ENCODE measurements at regions not wholly inside any gene's neighbourhood (a gene's known extent, or its start where the extent isn't known, plus 50 kb on each side); places are given as distances from the start of the nearest gene placed in this dataset.

GRCh38 chr1:72911656-72912055, 629.3 kb upstream of the NEGR1 start:
- no peak for DNase-seq

- DNase-seq = no peak
Observed at GRCh38 chr1:72896256-72896655, 613.9 kb upstream of the NEGR1 start.

GRCh38 chr1:72892461-72892860, 610.1 kb upstream of the NEGR1 start:
- DNase-seq = no peak

GRCh38 chr1:72891976-72892375, 609.6 kb upstream of the NEGR1 start:
- no peak for DNase-seq

- no peak for DNase-seq
Observed at GRCh38 chr1:72885841-72886240, 603.5 kb upstream of the NEGR1 start.

GRCh38 chr1:72885017-72885416, 602.7 kb upstream of the NEGR1 start:
- DNase-seq = no peak

- no peak for DNase-seq
Observed at GRCh38 chr1:72869873-72870272, 587.5 kb upstream of the NEGR1 start.

GRCh38 chr1:72869441-72869840, 587.1 kb upstream of the NEGR1 start:
- no peak for DNase-seq

- DNase-seq = no peak
Observed at GRCh38 chr1:72851597-72851996, 569.3 kb upstream of the NEGR1 start.

GRCh38 chr1:72848997-72849396, 566.7 kb upstream of the NEGR1 start:
- DNase-seq = no peak

GRCh38 chr1:72847651-72848050, 565.3 kb upstream of the NEGR1 start:
- no peak for DNase-seq

GRCh38 chr1:72846476-72847278, 564.3 kb upstream of the NEGR1 start:
- no peak for DNase-seq

- DNase-seq = no peak
Observed at GRCh38 chr1:72845981-72846380, 563.6 kb upstream of the NEGR1 start.

GRCh38 chr1:72845381-72845780, 563.0 kb upstream of the NEGR1 start:
- no peak for DNase-seq

GRCh38 chr1:72837781-72838180, 555.4 kb upstream of the NEGR1 start:
- no peak for DNase-seq

- no peak for DNase-seq
Observed at GRCh38 chr1:72830606-72831390, 548.5 kb upstream of the NEGR1 start.

GRCh38 chr1:72827278-72827677, 544.9 kb upstream of the NEGR1 start:
- DNase-seq = no peak

GRCh38 chr1:72804541-72804940, 522.2 kb upstream of the NEGR1 start:
- DNase-seq = no peak

- DNase-seq = no peak
Observed at GRCh38 chr1:72781038-72781437, 498.7 kb upstream of the NEGR1 start.

GRCh38 chr1:72780212-72780611, 497.9 kb upstream of the NEGR1 start:
- DNase-seq = no peak

GRCh38 chr1:72777918-72778317, 495.6 kb upstream of the NEGR1 start:
- DNase-seq = no peak

GRCh38 chr1:72763481-72763880, 481.1 kb upstream of the NEGR1 start:
- DNase-seq = no peak

- no peak for DNase-seq
Observed at GRCh38 chr1:72759486-72759885, 477.1 kb upstream of the NEGR1 start.

- no peak for DNase-seq
Observed at GRCh38 chr1:72757843-72758242, 475.5 kb upstream of the NEGR1 start.
